GM12865 (cell line): ENCODE measurements at regions not wholly inside any gene's neighbourhood (a gene's known extent, or its start where the extent isn't known, plus 50 kb on each side); places are given as distances from the start of the nearest gene placed in this dataset.

Experiments
- DNase-seq: peaks from one replicate; pipeline ENCODE4 v3.0.0; 2010; ENCODE audit warnings: low read depth
- H3K4me3 ChIP-seq: 2 replicates; pipeline ENCODE4 v1.5.1; 2011; ENCODE audit warnings: mild to moderate bottlenecking, low read depth, low read length, control low read depth
- CTCF ChIP-seq: IDR thresholded peaks from 2 replicates; pipeline ENCODE4 v1.5.1; 2011; ENCODE audit warnings: low read length, control low read depth, low read depth, inconsistent platforms; ENCODE audit not compliant: insufficient read depth; ENCODE audit errors: missing control alignments

GRCh38 chr2:57674025-57674424 is 372.6 kb upstream of the VRK2 start:
- no peak for TF ChIP-seq CTCF
- DNase-seq: no peak
- no peak overlapping the region for H3K4me3 ChIP-seq

- H3K4me3 ChIP-seq: no peak overlapping the region
- no peak for TF ChIP-seq CTCF
- DNase-seq: no peak
Measured at GRCh38 chr2:57674743-57675142, 371.9 kb upstream of the VRK2 start.

- no peak overlapping the region for H3K4me3 ChIP-seq
- no peak for TF ChIP-seq CTCF
- DNase-seq: no peak
Measured at GRCh38 chr2:57677296-57677695, 369.3 kb upstream of the VRK2 start.

GRCh38 chr2:57681650-57682049 is 365.0 kb upstream of the VRK2 start:
- no peak for TF ChIP-seq CTCF

GRCh38 chr2:57685032-57685431 is 361.6 kb upstream of the VRK2 start:
- no peak for DNase-seq
- no peak for TF ChIP-seq CTCF
- H3K4me3 ChIP-seq: no peak overlapping the region

More at GRCh38 chr2:57681650-57682049, 365.0 kb upstream of the VRK2 start:
- H3K4me3 ChIP-seq: no peak overlapping the region
- DNase-seq: no peak

GRCh38 chr2:57692395-57692794 is 354.2 kb upstream of the VRK2 start:
- H3K4me3 ChIP-seq: no peak overlapping the region
- no peak for TF ChIP-seq CTCF
- no peak for DNase-seq

- DNase-seq: no peak
- no peak for TF ChIP-seq CTCF
- no peak overlapping the region for H3K4me3 ChIP-seq
Measured at GRCh38 chr2:57693177-57693576, 353.4 kb upstream of the VRK2 start.
